HepG2 (cell line): ENCODE measurements at regions not wholly inside any gene's neighbourhood (a gene's known extent, or its start where the extent isn't known, plus 50 kb on each side); places are given as distances from the start of the nearest gene placed in this dataset.

Experiments
- ATAC-seq: fragments of 200-7000 bp; cut with Tn5 transposase; 3 replicates; pipeline ENCODE4 v1.9.1; 2020; ENCODE audit warnings: mild to moderate bottlenecking, moderate library complexity
- BruUV-seq: library from RNA; stranded (reverse); fragments of 400-500 nt; replicated peaks from 2 replicates; lab custom pipeline; 2021; lab: Mats Ljungman, UMichigan
- CTCF ChIA-PET: fragments of 300-600 bp; formaldehyde crosslinking; extraction: SDS; loops from one replicate; lab custom pipeline; 2021; ENCODE audit warnings: low total read pairs, inconsistent platforms, low intra/inter-chr PET ratio; lab: Yijun Ruan, JAX
- POLR2A ChIA-PET: fragments of 350-600 bp; sonication (Branson Sonifier 250); formaldehyde crosslinking; loops from one replicate; lab custom pipeline; 2020; ENCODE audit warnings: antibody characterized with exemption, inconsistent platforms; lab: Yijun Ruan, JAX
- DNase-seq: peaks from one replicate; pipeline ENCODE4 v3.0.0-alpha.2; 2015; ENCODE audit warnings: low spot score
- FAIRE-seq: peaks from 3 replicates; lab custom pipeline; 2011; peaks lifted over from hg19 to GRCh38; lab: Jason Lieb, UNC
- H2AFZ ChIP-seq: one replicate; pipeline ENCODE4 v1.6.1; 2011; ENCODE audit warnings: low read length, inconsistent platforms
- H3K27ac ChIP-seq: fragments of 300-600 bp; 3 replicates; pipeline ENCODE4 v1.8.0; 2011; ENCODE audit warnings: mixed run types, mild to moderate bottlenecking, mixed read lengths, low read length, inconsistent platforms; ENCODE audit not compliant: insufficient read depth; ENCODE audit errors: extremely low read length
- H3K27me3 ChIP-seq, 2 experiments: fragments of 200-600 bp in 1 of 2; 2 replicates in 1 of 2; 3 replicates in 1 of 2; pipeline versions ENCODE4 v1.6.0 to v1.8.0; 2011; ENCODE audit warnings: low read length in 2 of 2, mild to moderate bottlenecking in 2 of 2, moderate library complexity in 2 of 2, inconsistent platforms in 1 of 2; ENCODE audit not compliant: insufficient read depth in 2 of 2, control insufficient read depth in 1 of 2
- H3K36me3 ChIP-seq, 2 experiments: fragments of 200-600 bp in 1 of 2; replicated peaks in 1 of 2; 2 replicates in 1 of 2; 3 replicates in 1 of 2; pipeline versions ENCODE4 v1.5.1 to v1.8.0; 2011; ENCODE audit warnings: low read length in 2 of 2, inconsistent platforms in 1 of 2; ENCODE audit not compliant: insufficient read depth in 2 of 2, control insufficient read depth in 1 of 2
- H3K4me1 ChIP-seq: 2 replicates; pipeline ENCODE4 v1.5.1; 2012; ENCODE audit warnings: low read length, inconsistent platforms; ENCODE audit not compliant: insufficient read depth
- H3K4me2 ChIP-seq: 2 replicates; pipeline ENCODE4 v1.6.0; 2011; ENCODE audit warnings: low read depth, low read length, inconsistent platforms
- H3K4me3 ChIP-seq, 3 experiments: fragments of 200-600 bp in 1 of 3; sonication (generic), shearing (Covaris generic) in 1 of 3; replicated peaks in 1 of 3; 2 replicates each; pipeline ENCODE4 v1.5.1; 2011 to 2016; ENCODE audit warnings: low read length in 3 of 3, inconsistent platforms in 2 of 3, low read depth in 2 of 3, mild to moderate bottlenecking in 2 of 3, control low read depth in 1 of 3, mixed read lengths in 1 of 3; ENCODE audit not compliant: insufficient read depth in 1 of 3
- H3K79me2 ChIP-seq: one replicate; pipeline ENCODE4 v1.6.1; 2011; ENCODE audit warnings: low read length, inconsistent platforms; ENCODE audit not compliant: insufficient read depth
- H3K9ac ChIP-seq: 2 replicates; pipeline ENCODE4 v1.6.0; 2011; ENCODE audit warnings: mild to moderate bottlenecking, low read depth, low read length, inconsistent platforms; ENCODE audit not compliant: insufficient read depth
- H3K9me3 ChIP-seq: 2 replicates; pipeline ENCODE4 v1.5.1; 2012; ENCODE audit warnings: mild to moderate bottlenecking, low read length
- H4K20me1 ChIP-seq: 2 replicates; pipeline ENCODE4 v1.6.0; 2011; ENCODE audit warnings: inconsistent platforms, mild to moderate bottlenecking, low read length, moderate library complexity; ENCODE audit not compliant: insufficient read depth
- CREM ChIP-seq, 2 experiments: sonication (generic) in 1 of 2; formaldehyde crosslinking in 1 of 2; IDR thresholded peaks; 2 replicates each; pipeline versions ENCODE4 v1.4.0 to v1.6.1; 2016 to 2020; ENCODE audit warnings: antibody characterized with exemption in 1 of 2, mild to moderate bottlenecking in 1 of 2, missing genetic modification reagents in 1 of 2
- E2F5 ChIP-seq: sonication (generic); formaldehyde crosslinking; conservative IDR thresholded peaks from 2 replicates; pipeline ENCODE4 v1.4.0; 2020; ENCODE audit warnings: missing genetic modification reagents
- HOXD1 ChIP-seq: sonication (generic); formaldehyde crosslinking; IDR thresholded peaks from 2 replicates; pipeline ENCODE4 v1.5.0; 2020; ENCODE audit warnings: missing genetic modification reagents
- KDM5B ChIP-seq: sonication (generic); formaldehyde crosslinking; IDR thresholded peaks from 2 replicates; pipeline ENCODE4 v1.4.0; 2020; ENCODE audit warnings: missing genetic modification reagents, mild to moderate bottlenecking, borderline replicate concordance
- LBX2 ChIP-seq: sonication (generic); formaldehyde crosslinking; IDR thresholded peaks from 2 replicates; pipeline ENCODE4 v1.5.0; 2020; ENCODE audit warnings: missing genetic modification reagents, mild to moderate bottlenecking, borderline replicate concordance
- NFE2L1 ChIP-seq: sonication (generic); formaldehyde crosslinking; IDR thresholded peaks from 2 replicates; pipeline ENCODE4 v1.4.0; 2020; ENCODE audit warnings: missing genetic modification reagents, mild to moderate bottlenecking, borderline replicate concordance
- NR1H2 ChIP-seq: sonication (generic); formaldehyde crosslinking; IDR thresholded peaks from 2 replicates; pipeline ENCODE4 v1.8.1; 2022; ENCODE audit warnings: low read depth, missing genetic modification reagents, borderline replicate concordance
- PAX8 ChIP-seq: sonication (generic); formaldehyde crosslinking; IDR thresholded peaks from 2 replicates; pipeline ENCODE4 v1.8.0; 2022; ENCODE audit warnings: mild to moderate bottlenecking, missing genetic modification reagents, borderline replicate concordance
- SKI ChIP-seq: fragments of 450-650 bp; IDR thresholded peaks from one replicate; pipeline ENCODE4 v1.6.1; 2018; ENCODE audit warnings: mild to moderate bottlenecking; ENCODE audit not compliant: partially characterized antibody
- ZFAT ChIP-seq: sonication (generic); formaldehyde crosslinking; conservative IDR thresholded peaks from 2 replicates; pipeline ENCODE4 v1.8.1; 2023; ENCODE audit warnings: missing genetic modification reagents, inconsistent platforms
- ZNF20 ChIP-seq: sonication (generic); formaldehyde crosslinking; IDR thresholded peaks from 2 replicates; pipeline ENCODE4 v1.4.0; 2020; ENCODE audit warnings: mild to moderate bottlenecking, moderate library complexity, missing genetic modification reagents
- ZNF746 ChIP-seq: sonication (generic); formaldehyde crosslinking; IDR thresholded peaks from 2 replicates; pipeline ENCODE4 v1.8.0; 2022; ENCODE audit warnings: mild to moderate bottlenecking, missing genetic modification reagents
- WGBS: methylation state at CpG from one replicate; pipeline ENCODE4 v1.1.6; 2017; ENCODE audit warnings: low lambda C conversion rate; 5-methylcytosine and 5-hydroxymethylcytosine counted together
- in situ Hi-C: cut with HindIII; loops from 2 replicates; pipeline ENCODE4 v1.10.0; 2017; ENCODE audit warnings: low pct_unique_long_range_greater_than_20kb; ENCODE audit not compliant: extremely low pct_ligation_motif_present
- intact Hi-C: fragments of 100-400 bp; cut with micrococcal nuclease; formaldehyde crosslinking; loops from one replicate; pipeline ENCODE4 v1.10.0; 2022; ENCODE audit not compliant: unreplicated experiment
- TF ChIP-seq, protein P1 (sequence below): sonication (generic); formaldehyde crosslinking; conservative IDR thresholded peaks from 2 replicates; pipeline ENCODE4 v1.8.0; 2022; ENCODE audit warnings: missing genetic modification reagents
- TF ChIP-seq, protein P2 (sequence below): sonication (generic); formaldehyde crosslinking; IDR thresholded peaks from 2 replicates; pipeline ENCODE4 v1.8.1; 2023; ENCODE audit warnings: mild to moderate bottlenecking, missing genetic modification reagents

- CTCF ChIA-PET, result no interaction called here
- ATAC-seq, result no peak
- H3K27ac ChIP-seq, result no peak overlapping the region
- no peak for TF ChIP-seq SKI
- no peak for TF ChIP-seq PAX8 (CRISPR knock-in tag)
- TF ChIP-seq E2F5 (CRISPR knock-in tag), result no peak
- TF ChIP-seq ZNF746 (CRISPR knock-in tag), result no peak
- TF ChIP-seq, all 625 proteins: peak for 0
- no peak overlapping the region for H3K9ac ChIP-seq
- POLR2A ChIA-PET, result no interaction called here
- in situ Hi-C loops (no loop called here), intact Hi-C loops (no loop called here)
- no peaks in the 10 kb centered on the region for H4K20me1 ChIP-seq
- no peak overlapping the region for H3K4me2 ChIP-seq
- DNase-seq, result no peak
- no peak for FAIRE-seq
- no peaks in the 10 kb centered on the region for H3K27me3 ChIP-seq
- BruUV-seq, result no TSS peak
- no peaks in the 10 kb centered on the region for H3K9me3 ChIP-seq
- WGBS, result 62% methylated on average over 2 of the region's 10 CpGs
- H3K79me2 ChIP-seq, result no peaks in the 10 kb centered on the region
- H3K4me1 ChIP-seq, result no peaks in the 10 kb centered on the region
- no peak overlapping the region for H3K4me3 ChIP-seq
- no peak overlapping the region for H2AFZ ChIP-seq
- no peaks in the 10 kb centered on the region for H3K36me3 ChIP-seq
Measured at GRCh38 chr5:135642934-135643333, 64.1 kb upstream of the CXCL14 start.

- in situ Hi-C loops (no loop called here), intact Hi-C loops (no loop called here)
- FAIRE-seq (no peak), DNase-seq (no peak), ATAC-seq (no peak)
- H3K36me3 ChIP-seq, result no peaks in the 10 kb centered on the region
- no peak overlapping the region for H3K27ac ChIP-seq
- 0% methylated on average over 2 of the region's 3 CpGs for WGBS
- H3K27me3 ChIP-seq, result no peaks in the 10 kb centered on the region
- H3K4me1 ChIP-seq, result no peaks in the 10 kb centered on the region
- no peaks in the 10 kb centered on the region for H4K20me1 ChIP-seq
- no peaks in the 10 kb centered on the region for H3K9me3 ChIP-seq
- CTCF ChIA-PET, result no interaction called here
- H2AFZ ChIP-seq, result no peak overlapping the region
- no peak overlapping the region for H3K9ac ChIP-seq
- H3K4me2 ChIP-seq, result no peak overlapping the region
- no TSS peak for BruUV-seq
- H3K4me3 ChIP-seq, result no peak overlapping the region
- POLR2A ChIA-PET, result no interaction called here
- no peaks in the 10 kb centered on the region for H3K79me2 ChIP-seq
- TF ChIP-seq, protein P1, sequence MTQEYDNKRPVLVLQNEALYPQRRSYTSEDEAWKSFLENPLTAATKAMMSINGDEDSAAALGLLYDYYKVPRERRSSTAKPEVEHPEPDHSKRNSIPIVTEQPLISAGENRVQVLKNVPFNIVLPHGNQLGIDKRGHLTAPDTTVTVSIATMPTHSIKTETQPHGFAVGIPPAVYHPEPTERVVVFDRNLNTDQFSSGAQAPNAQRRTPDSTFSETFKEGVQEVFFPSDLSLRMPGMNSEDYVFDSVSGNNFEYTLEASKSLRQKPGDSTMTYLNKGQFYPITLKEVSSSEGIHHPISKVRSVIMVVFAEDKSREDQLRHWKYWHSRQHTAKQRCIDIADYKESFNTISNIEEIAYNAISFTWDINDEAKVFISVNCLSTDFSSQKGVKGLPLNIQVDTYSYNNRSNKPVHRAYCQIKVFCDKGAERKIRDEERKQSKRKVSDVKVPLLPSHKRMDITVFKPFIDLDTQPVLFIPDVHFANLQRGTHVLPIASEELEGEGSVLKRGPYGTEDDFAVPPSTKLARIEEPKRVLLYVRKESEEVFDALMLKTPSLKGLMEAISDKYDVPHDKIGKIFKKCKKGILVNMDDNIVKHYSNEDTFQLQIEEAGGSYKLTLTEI (CRISPR knock-in tag), result no peak
- no peak for TF ChIP-seq HOXD1 (CRISPR knock-in tag)
- TF ChIP-seq LBX2 (CRISPR knock-in tag), result no peak
- TF ChIP-seq ZNF746 (CRISPR knock-in tag), result no peak
- no peak for TF ChIP-seq KDM5B (CRISPR knock-in tag)
- no peak for TF ChIP-seq NR1H2 (CRISPR knock-in tag)
- no peak for TF ChIP-seq CREM (IDR thresholded peaks at IDR 0.05)
- TF ChIP-seq CREM (CRISPR knock-in tag; IDR thresholded peaks at IDR 0.05), result no peak
- no peak for TF ChIP-seq ZNF20 (CRISPR knock-in tag)
- no peak for TF ChIP-seq ZFAT
- TF ChIP-seq, protein P2, sequence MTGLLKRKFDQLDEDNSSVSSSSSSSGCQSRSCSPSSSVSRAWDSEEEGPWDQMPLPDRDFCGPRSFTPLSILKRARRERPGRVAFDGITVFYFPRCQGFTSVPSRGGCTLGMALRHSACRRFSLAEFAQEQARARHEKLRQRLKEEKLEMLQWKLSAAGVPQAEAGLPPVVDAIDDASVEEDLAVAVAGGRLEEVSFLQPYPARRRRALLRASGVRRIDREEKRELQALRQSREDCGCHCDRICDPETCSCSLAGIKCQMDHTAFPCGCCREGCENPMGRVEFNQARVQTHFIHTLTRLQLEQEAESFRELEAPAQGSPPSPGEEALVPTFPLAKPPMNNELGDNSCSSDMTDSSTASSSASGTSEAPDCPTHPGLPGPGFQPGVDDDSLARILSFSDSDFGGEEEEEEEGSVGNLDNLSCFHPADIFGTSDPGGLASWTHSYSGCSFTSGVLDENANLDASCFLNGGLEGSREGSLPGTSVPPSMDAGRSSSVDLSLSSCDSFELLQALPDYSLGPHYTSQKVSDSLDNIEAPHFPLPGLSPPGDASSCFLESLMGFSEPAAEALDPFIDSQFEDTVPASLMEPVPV, result no peak
- no peak for TF ChIP-seq NFE2L1 (CRISPR knock-in tag)
Measured at GRCh38 chr5:135642488-135642870, 63.7 kb upstream of the CXCL14 start.
